ENCODE measurements at regions not wholly inside any gene's neighbourhood (a gene's known extent, or its start where the extent isn't known, plus 50 kb on each side); places are given as distances from the start of the nearest gene placed in this dataset.

DNA sequence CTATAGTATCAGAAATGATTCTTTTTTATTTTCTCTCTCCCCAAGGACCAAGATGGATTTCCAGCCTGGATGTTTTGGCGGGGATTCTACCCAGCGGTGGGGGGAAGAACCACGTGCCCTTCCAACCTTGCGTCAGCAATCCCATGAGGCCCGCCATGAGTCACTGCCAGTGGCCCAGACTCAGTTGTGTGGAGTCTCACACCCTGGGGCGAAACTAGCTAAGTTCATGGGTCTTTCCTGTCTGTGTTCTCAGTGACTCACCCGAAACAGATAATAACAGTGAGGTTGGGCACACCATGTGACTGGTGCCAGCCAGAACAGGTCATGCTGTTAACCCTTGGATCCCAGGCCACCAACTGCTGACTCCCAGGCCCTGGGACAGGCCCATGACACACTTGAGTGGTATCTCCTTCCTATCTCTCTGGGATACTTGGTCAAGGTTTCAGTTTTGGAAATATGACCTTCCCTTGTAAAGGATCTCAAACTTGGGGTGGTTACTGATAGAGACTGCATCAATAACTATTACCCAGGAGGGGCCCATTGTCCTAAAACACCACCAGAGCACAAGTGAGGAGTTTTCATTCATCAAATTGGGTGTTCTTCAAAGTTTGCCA is 98.0 kb upstream of the DUSP10 start:
- DNase-seq (ENCODE audit: low read depth, low spot score) (peak; percentile 57), ATAC-seq (peak; percentile 78)
- H3K4me1 ChIP-seq (ENCODE audit: control insufficient read depth in 1 of 2, insufficient read depth in 2 of 2, low read length in 2 of 2), result peaks cover 5 to 14% of the 10 kb centered on the region in 2 experiments; a peak in 3 of 4 replicates
- H3K79me2 ChIP-seq (ENCODE audit: insufficient read depth, low read length), result no peaks in the 10 kb centered on the region
- H3K27ac ChIP-seq (ENCODE audit: low read depth, low read length), result no peak overlapping the region
- BruUV-seq (replicated peaks), result no TSS peak
- no peaks in the 10 kb centered on the region for H3K9me2 ChIP-seq (ENCODE audit: insufficient read depth)
- H3K4me2 ChIP-seq (ENCODE audit: low read length), result peak overlapping the region; percentile 44
- no peaks in the 10 kb centered on the region for H3K9me3 ChIP-seq (ENCODE audit: control insufficient read depth in 1 of 2, insufficient read depth in 1 of 2, low read depth in 1 of 2, low read length in 2 of 2)
- CTCF ChIA-PET, result interaction anchor here (1.1 kb wide), 1 partner anchor 296 kb away, joined by 3 read pairs; no protein-coding TSS in a partner anchor
- no peak overlapping the region for H3K9ac ChIP-seq (ENCODE audit: low read length)
- no peaks in the 10 kb centered on the region for H3K36me3 ChIP-seq (ENCODE audit: control insufficient read depth in 1 of 2, insufficient read depth in 2 of 2, low read length in 2 of 2)
- H2AFZ ChIP-seq (ENCODE audit: low read depth, low read length, poor library complexity, severe bottlenecking), result peak overlapping the region; percentile 3
- no peaks in the 10 kb centered on the region for H4K20me1 ChIP-seq (ENCODE audit: insufficient read depth)
- POLR2A ChIA-PET, result no interaction called here
- H3K4me3 ChIP-seq (replicated peaks in 1 of 2; ENCODE audit: low read depth in 1 of 2, low read length in 2 of 2), result no peak overlapping the region
- RAD21 ChIA-PET (ENCODE audit: low non-redundant PET in 1 of 2, low total read pairs in 2 of 2, uncharacterized antibody in 2 of 2, unreplicated experiment in 2 of 2), result no interaction called here
- H3K27me3 ChIP-seq (ENCODE audit: insufficient read depth, low read length), result no peaks in the 10 kb centered on the region
- intact Hi-C loops (cut with micrococcal nuclease), result no loop called here
- TF ChIP-seq ELF1 (IDR thresholded peaks at IDR 0.05; ENCODE audit: borderline replicate concordance, low read depth) (no peak), EGR1 (IDR thresholded peaks at IDR 0.05; ENCODE audit: low read depth) (no peak), ZNF274 (IDR thresholded peaks at IDR 0.05; ENCODE audit: low read depth, low read length) (no peak), RAD21 (IDR thresholded peaks at IDR 0.05; ENCODE audit: low read depth) (no peak), SP1 (IDR thresholded peaks at IDR 0.05; ENCODE audit: low read depth) (peak; percentile 82), SIN3A (IDR thresholded peaks at IDR 0.05; ENCODE audit: low read depth) (no peak), CEBPB (IDR thresholded peaks at IDR 0.05; ENCODE audit: low read depth) (peak; percentile 74), SRF (IDR thresholded peaks at IDR 0.05; ENCODE audit: low read depth) (no peak), EZH2phosphoT487 (IDR thresholded peaks at IDR 0.05; ENCODE audit: borderline replicate concordance) (no peak), EZH2 (IDR thresholded peaks at IDR 0.05) (no peak), JUND (IDR thresholded peaks at IDR 0.05) (peak; percentile 84), FOSL1 (IDR thresholded peaks at IDR 0.05; ENCODE audit: low read depth) (peak; percentile 76), TCF7L2 (IDR thresholded peaks at IDR 0.05; ENCODE audit: borderline replicate concordance, extremely low read depth, insufficient read depth, insufficient read length) (no peak), YY1 (IDR thresholded peaks at IDR 0.05; ENCODE audit: extremely low read depth, insufficient replicate concordance, low read depth, low read length) (peak; percentile 1), POLR2A (IDR thresholded peaks at IDR 0.05; ENCODE audit: borderline replicate concordance, extremely low read depth, insufficient read depth, insufficient read length) (no peak), POLR2AphosphoS5 (IDR thresholded peaks at IDR 0.05; ENCODE audit: low read depth, low read length) (no peak), CBX3 (IDR thresholded peaks at IDR 0.05; ENCODE audit: low read depth) (peak; percentile 87)
- TF ChIP-seq, protein P1, sequence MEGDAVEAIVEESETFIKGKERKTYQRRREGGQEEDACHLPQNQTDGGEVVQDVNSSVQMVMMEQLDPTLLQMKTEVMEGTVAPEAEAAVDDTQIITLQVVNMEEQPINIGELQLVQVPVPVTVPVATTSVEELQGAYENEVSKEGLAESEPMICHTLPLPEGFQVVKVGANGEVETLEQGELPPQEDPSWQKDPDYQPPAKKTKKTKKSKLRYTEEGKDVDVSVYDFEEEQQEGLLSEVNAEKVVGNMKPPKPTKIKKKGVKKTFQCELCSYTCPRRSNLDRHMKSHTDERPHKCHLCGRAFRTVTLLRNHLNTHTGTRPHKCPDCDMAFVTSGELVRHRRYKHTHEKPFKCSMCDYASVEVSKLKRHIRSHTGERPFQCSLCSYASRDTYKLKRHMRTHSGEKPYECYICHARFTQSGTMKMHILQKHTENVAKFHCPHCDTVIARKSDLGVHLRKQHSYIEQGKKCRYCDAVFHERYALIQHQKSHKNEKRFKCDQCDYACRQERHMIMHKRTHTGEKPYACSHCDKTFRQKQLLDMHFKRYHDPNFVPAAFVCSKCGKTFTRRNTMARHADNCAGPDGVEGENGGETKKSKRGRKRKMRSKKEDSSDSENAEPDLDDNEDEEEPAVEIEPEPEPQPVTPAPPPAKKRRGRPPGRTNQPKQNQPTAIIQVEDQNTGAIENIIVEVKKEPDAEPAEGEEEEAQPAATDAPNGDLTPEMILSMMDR (IDR thresholded peaks at IDR 0.05 in 2 of 3, conservative IDR thresholded peaks at IDR 0.05 in 1 of 3; ENCODE audit: borderline replicate concordance in 1 of 3, insufficient read depth in 1 of 3, low read depth in 2 of 3, low read length in 2 of 3), result no peak
- TF ChIP-seq, protein P2, sequence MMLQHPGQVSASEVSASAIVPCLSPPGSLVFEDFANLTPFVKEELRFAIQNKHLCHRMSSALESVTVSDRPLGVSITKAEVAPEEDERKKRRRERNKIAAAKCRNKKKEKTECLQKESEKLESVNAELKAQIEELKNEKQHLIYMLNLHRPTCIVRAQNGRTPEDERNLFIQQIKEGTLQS (IDR thresholded peaks at IDR 0.05), result peak; percentile 77
- TF ChIP-seq, protein P3, sequence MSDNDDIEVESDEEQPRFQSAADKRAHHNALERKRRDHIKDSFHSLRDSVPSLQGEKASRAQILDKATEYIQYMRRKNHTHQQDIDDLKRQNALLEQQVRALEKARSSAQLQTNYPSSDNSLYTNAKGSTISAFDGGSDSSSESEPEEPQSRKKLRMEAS (IDR thresholded peaks at IDR 0.05), result peak; percentile 95
- TF ChIP-seq, protein P4, sequence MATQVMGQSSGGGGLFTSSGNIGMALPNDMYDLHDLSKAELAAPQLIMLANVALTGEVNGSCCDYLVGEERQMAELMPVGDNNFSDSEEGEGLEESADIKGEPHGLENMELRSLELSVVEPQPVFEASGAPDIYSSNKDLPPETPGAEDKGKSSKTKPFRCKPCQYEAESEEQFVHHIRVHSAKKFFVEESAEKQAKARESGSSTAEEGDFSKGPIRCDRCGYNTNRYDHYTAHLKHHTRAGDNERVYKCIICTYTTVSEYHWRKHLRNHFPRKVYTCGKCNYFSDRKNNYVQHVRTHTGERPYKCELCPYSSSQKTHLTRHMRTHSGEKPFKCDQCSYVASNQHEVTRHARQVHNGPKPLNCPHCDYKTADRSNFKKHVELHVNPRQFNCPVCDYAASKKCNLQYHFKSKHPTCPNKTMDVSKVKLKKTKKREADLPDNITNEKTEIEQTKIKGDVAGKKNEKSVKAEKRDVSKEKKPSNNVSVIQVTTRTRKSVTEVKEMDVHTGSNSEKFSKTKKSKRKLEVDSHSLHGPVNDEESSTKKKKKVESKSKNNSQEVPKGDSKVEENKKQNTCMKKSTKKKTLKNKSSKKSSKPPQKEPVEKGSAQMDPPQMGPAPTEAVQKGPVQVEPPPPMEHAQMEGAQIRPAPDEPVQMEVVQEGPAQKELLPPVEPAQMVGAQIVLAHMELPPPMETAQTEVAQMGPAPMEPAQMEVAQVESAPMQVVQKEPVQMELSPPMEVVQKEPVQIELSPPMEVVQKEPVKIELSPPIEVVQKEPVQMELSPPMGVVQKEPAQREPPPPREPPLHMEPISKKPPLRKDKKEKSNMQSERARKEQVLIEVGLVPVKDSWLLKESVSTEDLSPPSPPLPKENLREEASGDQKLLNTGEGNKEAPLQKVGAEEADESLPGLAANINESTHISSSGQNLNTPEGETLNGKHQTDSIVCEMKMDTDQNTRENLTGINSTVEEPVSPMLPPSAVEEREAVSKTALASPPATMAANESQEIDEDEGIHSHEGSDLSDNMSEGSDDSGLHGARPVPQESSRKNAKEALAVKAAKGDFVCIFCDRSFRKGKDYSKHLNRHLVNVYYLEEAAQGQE (IDR thresholded peaks at IDR 0.05; ENCODE audit: low read depth), result no peak

Data from HCT116 (cell line).